T-helper 22 cell (primary cell): ENCODE measurements at regions not wholly inside any gene's neighbourhood (a gene's known extent, or its start where the extent isn't known, plus 50 kb on each side); places are given as distances from the start of the nearest gene placed in this dataset.

Source experiments
- DNase-seq: peaks from one replicate; pipeline ENCODE4 v3.0.0-alpha.2; 2020; ENCODE audit warnings: low read depth

- DNase-seq, result no peak
Observed at GRCh38 chr12:98402091-98402490, 113.3 kb upstream of the TMPO start.

- DNase-seq, result no peak
Observed at GRCh38 chr12:98402671-98403070, 112.7 kb upstream of the TMPO start.

GRCh38 chr12:98403385-98403784, 112.0 kb upstream of the TMPO start:
- no peak for DNase-seq

- no peak for DNase-seq
Observed at GRCh38 chr12:98403936-98404335, 111.5 kb upstream of the TMPO start.

- DNase-seq, result no peak
Observed at GRCh38 chr12:98405805-98406366, 109.5 kb upstream of the TMPO start.

- no peak for DNase-seq
Observed at GRCh38 chr12:98406378-98406777, 109.0 kb upstream of the TMPO start.

GRCh38 chr12:98408681-98409080, 106.7 kb upstream of the TMPO start:
- DNase-seq, result no peak

GRCh38 chr12:98409548-98409947, 105.8 kb upstream of the TMPO start:
- no peak for DNase-seq

GRCh38 chr12:98410356-98410755, 105.0 kb upstream of the TMPO start:
- no peak for DNase-seq

GRCh38 chr12:98416845-98417244, 98.5 kb upstream of the TMPO start:
- DNase-seq, result no peak

GRCh38 chr12:98417266-98417665, 98.1 kb upstream of the TMPO start:
- no peak for DNase-seq

GRCh38 chr12:98418357-98419075, 96.9 kb upstream of the TMPO start:
- DNase-seq, result no peak

GRCh38 chr12:98419081-98419794, 96.2 kb upstream of the TMPO start:
- DNase-seq, result no peak

- no peak for DNase-seq
Observed at GRCh38 chr12:98419795-98420404, 95.5 kb upstream of the TMPO start.

- DNase-seq, result no peak
Observed at GRCh38 chr12:98420461-98420860, 94.9 kb upstream of the TMPO start.

GRCh38 chr12:98421316-98421715, 94.1 kb upstream of the TMPO start:
- no peak for DNase-seq

- no peak for DNase-seq
Observed at GRCh38 chr12:98422359-98422758, 93.0 kb upstream of the TMPO start.

- DNase-seq, result no peak
Observed at GRCh38 chr12:98422812-98423211, 92.6 kb upstream of the TMPO start.

- DNase-seq, result no peak
Observed at GRCh38 chr12:98423963-98424362, 91.4 kb upstream of the TMPO start.

GRCh38 chr12:98424726-98425401, 90.5 kb upstream of the TMPO start:
- peak; percentile 5 for DNase-seq

- DNase-seq, result no peak
Observed at GRCh38 chr12:98425859-98426258, 89.5 kb upstream of the TMPO start.

- no peak for DNase-seq
Observed at GRCh38 chr12:98431089-98431488, 84.3 kb upstream of the TMPO start.
